H9 (cell line): ENCODE measurements at regions not wholly inside any gene's neighbourhood (a gene's known extent, or its start where the extent isn't known, plus 50 kb on each side); places are given as distances from the start of the nearest gene placed in this dataset.

Experiments
- DNase-seq: peaks from one replicate; pipeline ENCODE4 v3.0.0-alpha.2; 2017
- H2AFZ ChIP-seq: one replicate; pipeline ENCODE4 v1.6.1; 2013; ENCODE audit warnings: mild to moderate bottlenecking, low read length, control low read depth, moderate library complexity
- H2AK5ac ChIP-seq: 2 replicates; pipeline ENCODE4 v1.6.1; 2013; ENCODE audit warnings: low read length, control low read depth, mixed read lengths; ENCODE audit not compliant: insufficient read length
- H2BK120ac ChIP-seq: one replicate; pipeline ENCODE4 v1.6.1; 2013; ENCODE audit warnings: low read depth, mild to moderate bottlenecking, low read length, control low read depth, inconsistent platforms; ENCODE audit not compliant: poor library complexity, severe bottlenecking
- H2BK12ac ChIP-seq: 2 replicates; pipeline ENCODE4 v1.6.1; 2013; ENCODE audit warnings: low read length, control low read depth, mixed read lengths, low read depth; ENCODE audit not compliant: insufficient read length
- H2BK15ac ChIP-seq: 2 replicates; pipeline ENCODE4 v1.6.1; 2013; ENCODE audit warnings: low read depth, low read length, control low read depth
- H2BK20ac ChIP-seq: one replicate; pipeline ENCODE4 v1.6.1; 2013; ENCODE audit warnings: low read depth, mild to moderate bottlenecking, low read length, control low read depth, inconsistent platforms; ENCODE audit not compliant: poor library complexity, severe bottlenecking
- H2BK5ac ChIP-seq: 2 replicates; pipeline ENCODE4 v1.6.1; 2013; ENCODE audit warnings: low read length, control low read depth, mixed read lengths; ENCODE audit not compliant: insufficient read length
- H3K14ac ChIP-seq: 2 replicates; pipeline ENCODE4 v1.6.1; 2013; ENCODE audit warnings: low read length, control low read depth; ENCODE audit not compliant: insufficient read depth
- H3K18ac ChIP-seq: 2 replicates; pipeline ENCODE4 v1.6.1; 2013; ENCODE audit warnings: low read depth, mild to moderate bottlenecking, mixed read lengths, low read length, control low read depth; ENCODE audit not compliant: insufficient read length
- H3K23ac ChIP-seq: 2 replicates; pipeline ENCODE4 v1.6.1; 2013; ENCODE audit warnings: low read length, control low read depth, mixed read lengths, low read depth; ENCODE audit not compliant: insufficient read length
- H3K23me2 ChIP-seq: 2 replicates; pipeline ENCODE4 v1.6.1; 2013; ENCODE audit warnings: low read depth, mild to moderate bottlenecking, mixed read lengths, low read length, control low read depth; ENCODE audit not compliant: insufficient read length, poor library complexity, severe bottlenecking
- H3K27ac ChIP-seq: 2 replicates; pipeline ENCODE4 v1.5.1; 2013; ENCODE audit warnings: low read length, control low read depth, mixed read lengths, low read depth; ENCODE audit not compliant: insufficient read length
- H3K27me3 ChIP-seq: 2 replicates; pipeline ENCODE4 v1.6.1; 2013; ENCODE audit warnings: low read length, control low read depth, inconsistent platforms; ENCODE audit not compliant: insufficient read depth
- H3K4ac ChIP-seq: 2 replicates; pipeline ENCODE4 v1.6.1; 2013; ENCODE audit warnings: low read depth, mild to moderate bottlenecking, control low read depth, inconsistent platforms, low read length, moderate library complexity
- H3K4me1 ChIP-seq: 2 replicates; pipeline ENCODE4 v1.6.1; 2013; ENCODE audit warnings: low read length, control low read depth, inconsistent platforms; ENCODE audit not compliant: insufficient read depth
- H3K4me2 ChIP-seq: 2 replicates; pipeline ENCODE4 v1.6.1; 2013; ENCODE audit warnings: low read length, control low read depth, mixed read lengths; ENCODE audit not compliant: insufficient read length, insufficient read depth
- H3K56ac ChIP-seq: 2 replicates; pipeline ENCODE4 v1.6.1; 2013; ENCODE audit warnings: low read depth, mild to moderate bottlenecking, mixed read lengths, low read length, control low read depth; ENCODE audit not compliant: insufficient read length
- H3K79me1 ChIP-seq: 2 replicates; pipeline ENCODE4 v1.6.1; 2013; ENCODE audit warnings: low read depth, mild to moderate bottlenecking, moderate library complexity, low read length, control low read depth, inconsistent platforms; ENCODE audit not compliant: insufficient read depth, poor library complexity, severe bottlenecking
- H3K79me2 ChIP-seq: 2 replicates; pipeline ENCODE4 v1.6.1; 2013; ENCODE audit warnings: low read length, control low read depth, inconsistent platforms; ENCODE audit not compliant: insufficient read depth
- H3K9ac ChIP-seq: 2 replicates; pipeline ENCODE4 v1.6.1; 2013; ENCODE audit warnings: low read length, control low read depth, mixed read lengths; ENCODE audit not compliant: insufficient read length; ENCODE audit errors: extremely low read depth
- H3K9me3 ChIP-seq: one replicate; pipeline ENCODE4 v1.6.1; 2013; ENCODE audit warnings: low read depth, low read length, inconsistent platforms; ENCODE audit not compliant: control insufficient read depth
- H3T11ph ChIP-seq: one replicate; pipeline ENCODE4 v1.6.1; 2013; ENCODE audit warnings: mild to moderate bottlenecking, low read length, control low read depth, inconsistent platforms
- H4K20me1 ChIP-seq: one replicate; pipeline ENCODE4 v1.6.1; 2013; ENCODE audit not compliant: control insufficient read depth, insufficient read length, insufficient read depth
- H4K5ac ChIP-seq: 2 replicates; pipeline ENCODE4 v1.6.1; 2013; ENCODE audit warnings: low read depth, mild to moderate bottlenecking, mixed read lengths, low read length, control low read depth; ENCODE audit not compliant: insufficient read length
- H4K8ac ChIP-seq: replicated peaks from 2 replicates; pipeline ENCODE4 v1.6.1; 2013; ENCODE audit warnings: low read length, control low read depth, mixed read lengths, low read depth; ENCODE audit not compliant: insufficient read length
- H4K91ac ChIP-seq: 2 replicates; pipeline ENCODE4 v1.6.1; 2013; ENCODE audit warnings: low read depth, mild to moderate bottlenecking, moderate library complexity, mixed read lengths, low read length, control low read depth; ENCODE audit not compliant: insufficient read length
- H3K27ac Mint-ChIP-seq, 3 experiments: 2 replicates in 2 of 3; 3 replicates in 1 of 3; pipeline ENCODE4 v1.8.0; 2020 to 2021; ENCODE audit warnings: mixed read lengths in 3 of 3, mild to moderate bottlenecking in 1 of 3, moderate library complexity in 1 of 3
- H3K27me3 Mint-ChIP-seq: 2 replicates; pipeline ENCODE4 v1.8.0; 2021; ENCODE audit warnings: low read depth, mild to moderate bottlenecking, moderate library complexity, mixed read lengths
- H3K36me3 Mint-ChIP-seq, 3 experiments: 2 replicates in 2 of 3; 3 replicates in 1 of 3; pipeline ENCODE4 v1.8.0; 2020 to 2021; ENCODE audit warnings: low read depth in 3 of 3, mixed read lengths in 3 of 3; ENCODE audit not compliant: insufficient read depth in 1 of 3
- H3K4me1 Mint-ChIP-seq, 2 experiments: 2 replicates each; pipeline ENCODE4 v1.8.0; 2020; ENCODE audit warnings: mixed read lengths in 2 of 2
- H3K4me3 Mint-ChIP-seq, 2 experiments: 2 replicates in 1 of 2; 3 replicates in 1 of 2; pipeline ENCODE4 v1.8.0; 2020 to 2021; ENCODE audit warnings: mild to moderate bottlenecking in 2 of 2, mixed read lengths in 2 of 2, moderate library complexity in 1 of 2
- H3K9me3 Mint-ChIP-seq, 2 experiments: 2 replicates in 1 of 2; 3 replicates in 1 of 2; pipeline ENCODE4 v1.8.0; 2020; ENCODE audit warnings: mild to moderate bottlenecking in 2 of 2, mixed read lengths in 2 of 2, moderate library complexity in 1 of 2
- CTCF ChIP-seq: fragments of 200-600 bp; sonication (generic); conservative IDR thresholded peaks from 3 replicates; pipeline ENCODE4 v1.8.0; 2021; ENCODE audit warnings: antibody characterized with exemption, mild to moderate bottlenecking
- WGBS: extraction: QIAGEN DNeasy Blood & Tissue Kit; methylation state at CpG from one replicate; pipeline ENCODE4 v1.1.7; 2013; ENCODE audit warnings: missing lambda C conversion rate, low lambda C conversion rate, mixed read lengths; ENCODE audit not compliant: insufficient read length; ENCODE audit errors: extremely low coverage; 5-methylcytosine and 5-hydroxymethylcytosine counted together

GRCh38 chr9:81868145-81868544, 60.1 kb upstream of the SPATA31D4 start:
- Mint-ChIP-seq H3K36me3 (no peaks in the 10 kb centered on the region; a peak in 2 of 7 replicates), H3K4me1 (peaks cover 4 to 5% of the 10 kb centered on the region in 2 experiments), H3K4me3 (no peak overlapping the region), H3K9me3 (no peaks in the 10 kb centered on the region; a peak in 1 of 5 replicates), H3K27me3 (no peaks in the 10 kb centered on the region), H3K27ac (0 out of 7 replicates have a peak overlapping the region, but pooled peaks of 1 of the 3 experiments have one; percentile 27)
- no peaks in the 10 kb centered on the region for H3K27me3 ChIP-seq
- H3K4me1 ChIP-seq, result no peaks in the 10 kb centered on the region; the same call in 1 of the 2 replicates
- H4K8ac ChIP-seq, result no peak overlapping the region
- H4K5ac ChIP-seq, result no peak overlapping the region
- H3K23ac ChIP-seq, result no peak overlapping the region
- no peaks in the 10 kb centered on the region for H3K9me3 ChIP-seq
- no peak overlapping the region for H3K56ac ChIP-seq
- WGBS, result no CpG with 5 or more reads among the region's 3 CpGs
- no peak for DNase-seq
- no peak overlapping the region for H3K4me2 ChIP-seq
- no peaks in the 10 kb centered on the region for H3K79me2 ChIP-seq
- no peak overlapping the region for H3K9ac ChIP-seq
- no peak overlapping the region for H3K27ac ChIP-seq
- no peak overlapping the region for H2BK5ac ChIP-seq
- H2BK120ac ChIP-seq, result no peak overlapping the region
- no peak overlapping the region for H2BK12ac ChIP-seq
- no peak overlapping the region for H2BK15ac ChIP-seq
- no peak overlapping the region for H2AFZ ChIP-seq
- H3K18ac ChIP-seq, result no peak overlapping the region
- no peak overlapping the region for H3K14ac ChIP-seq
- H3K79me1 ChIP-seq, result no peaks in the 10 kb centered on the region
- H4K20me1 ChIP-seq, result no peaks in the 10 kb centered on the region
- no peak overlapping the region for H2BK20ac ChIP-seq
- no peak overlapping the region for H4K91ac ChIP-seq
- no peaks in the 10 kb centered on the region for H3K23me2 ChIP-seq
- no peak overlapping the region for H3T11ph ChIP-seq
- TF ChIP-seq CTCF, result no peak
- H2AK5ac ChIP-seq, result no peak overlapping the region
- no peak overlapping the region for H3K4ac ChIP-seq
